ENCODE measurements at regions not wholly inside any gene's neighbourhood (a gene's known extent, or its start where the extent isn't known, plus 50 kb on each side); places are given as distances from the start of the nearest gene placed in this dataset.

DNA sequence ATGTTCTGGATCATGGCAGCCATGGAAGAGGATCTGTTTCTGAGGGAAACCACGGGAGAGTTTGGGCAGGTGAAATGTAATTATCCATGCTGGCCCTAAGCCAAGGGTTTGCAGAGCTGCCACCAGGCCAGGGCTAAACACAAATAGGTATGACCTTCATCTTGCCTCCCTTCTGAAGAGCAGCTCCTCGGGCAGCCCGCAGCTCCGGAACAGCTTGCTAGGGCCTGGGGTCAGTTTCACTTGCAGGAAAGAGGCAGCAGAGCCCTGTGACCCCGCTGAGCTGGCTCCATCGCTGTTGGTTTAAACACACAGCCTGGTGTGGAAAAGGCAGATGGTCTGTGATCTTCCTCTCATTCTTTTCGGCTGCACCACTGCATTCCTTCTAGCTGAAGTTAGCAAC is 141.4 kb downstream of the TMEM38B start (continued):
- TF ChIP-seq, protein P1, sequence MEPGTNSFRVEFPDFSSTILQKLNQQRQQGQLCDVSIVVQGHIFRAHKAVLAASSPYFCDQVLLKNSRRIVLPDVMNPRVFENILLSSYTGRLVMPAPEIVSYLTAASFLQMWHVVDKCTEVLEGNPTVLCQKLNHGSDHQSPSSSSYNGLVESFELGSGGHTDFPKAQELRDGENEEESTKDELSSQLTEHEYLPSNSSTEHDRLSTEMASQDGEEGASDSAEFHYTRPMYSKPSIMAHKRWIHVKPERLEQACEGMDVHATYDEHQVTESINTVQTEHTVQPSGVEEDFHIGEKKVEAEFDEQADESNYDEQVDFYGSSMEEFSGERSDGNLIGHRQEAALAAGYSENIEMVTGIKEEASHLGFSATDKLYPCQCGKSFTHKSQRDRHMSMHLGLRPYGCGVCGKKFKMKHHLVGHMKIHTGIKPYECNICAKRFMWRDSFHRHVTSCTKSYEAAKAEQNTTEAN (CRISPR knock-in tag; IDR thresholded peaks at IDR 0.05) = no peak

DNA sequence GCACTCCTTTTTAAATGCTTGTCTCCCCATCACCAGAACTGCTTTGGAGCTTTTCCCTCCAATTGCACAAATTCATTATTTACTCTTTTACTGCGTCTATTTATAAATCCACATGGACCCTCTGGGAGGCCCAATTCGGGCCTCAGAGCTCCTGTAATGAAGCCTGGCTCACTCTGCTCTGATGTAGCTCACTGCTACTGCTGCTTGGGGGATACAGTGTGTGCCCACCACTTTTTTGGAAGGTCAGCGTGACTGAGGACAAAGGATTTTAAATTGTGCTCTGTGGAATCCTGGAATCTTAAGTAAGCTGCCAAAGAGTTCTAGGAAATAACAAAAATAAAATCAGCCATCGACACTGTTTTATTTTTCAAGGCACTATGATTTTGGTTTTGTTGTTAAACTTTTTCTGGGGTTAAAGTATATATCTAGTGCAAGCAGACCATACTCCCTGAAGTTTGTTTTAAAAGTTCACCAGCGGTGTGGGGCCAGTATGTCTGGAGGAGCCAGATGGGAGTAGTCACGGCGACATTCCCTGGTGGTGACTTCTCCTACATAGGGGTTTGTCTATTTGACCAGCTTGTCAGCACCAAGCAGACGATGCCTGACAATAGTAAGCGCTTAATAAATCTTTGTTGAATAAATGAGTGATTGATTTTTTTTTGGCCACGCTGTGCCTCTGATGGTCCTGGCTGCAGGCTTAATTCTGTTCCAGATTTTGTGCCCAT is 142.8 kb downstream of the TMEM38B start:
- H3K4me1 Mint-ChIP-seq = peaks cover 29% of the 10 kb centered on the region
- H3K4me3 Mint-ChIP-seq = no peak overlapping the region
- no peak overlapping the region for H3K27ac Mint-ChIP-seq
- no peak for DNase-seq (ENCODE audit: low spot score)
- no peaks in the 10 kb centered on the region for H3K27me3 Mint-ChIP-seq (ENCODE audit: low read depth)
- no peaks in the 10 kb centered on the region for H3K36me3 Mint-ChIP-seq
- ATAC-seq = no peak; the same call in 1 of the 2 replicates
- TF ChIP-seq RORB (CRISPR knock-in tag; IDR thresholded peaks at IDR 0.05) (no peak), TP53 (CRISPR knock-in tag; IDR thresholded peaks at IDR 0.05) (no peak), NFE2L1 (CRISPR knock-in tag; IDR thresholded peaks at IDR 0.05) (no peak), JUN (CRISPR knock-in tag; IDR thresholded peaks at IDR 0.05) (no peak), ETV6 (CRISPR knock-in tag; IDR thresholded peaks at IDR 0.05) (no peak), TEAD4 (CRISPR knock-in tag; IDR thresholded peaks at IDR 0.05) (no peak), ESRRA (CRISPR knock-in tag; IDR thresholded peaks at IDR 0.05; ENCODE audit: borderline replicate concordance) (no peak), ZNF232 (CRISPR knock-in tag; IDR thresholded peaks at IDR 0.05) (no peak), NFATC4 (CRISPR knock-in tag; IDR thresholded peaks at IDR 0.05) (no peak)
- TF ChIP-seq, protein P2, sequence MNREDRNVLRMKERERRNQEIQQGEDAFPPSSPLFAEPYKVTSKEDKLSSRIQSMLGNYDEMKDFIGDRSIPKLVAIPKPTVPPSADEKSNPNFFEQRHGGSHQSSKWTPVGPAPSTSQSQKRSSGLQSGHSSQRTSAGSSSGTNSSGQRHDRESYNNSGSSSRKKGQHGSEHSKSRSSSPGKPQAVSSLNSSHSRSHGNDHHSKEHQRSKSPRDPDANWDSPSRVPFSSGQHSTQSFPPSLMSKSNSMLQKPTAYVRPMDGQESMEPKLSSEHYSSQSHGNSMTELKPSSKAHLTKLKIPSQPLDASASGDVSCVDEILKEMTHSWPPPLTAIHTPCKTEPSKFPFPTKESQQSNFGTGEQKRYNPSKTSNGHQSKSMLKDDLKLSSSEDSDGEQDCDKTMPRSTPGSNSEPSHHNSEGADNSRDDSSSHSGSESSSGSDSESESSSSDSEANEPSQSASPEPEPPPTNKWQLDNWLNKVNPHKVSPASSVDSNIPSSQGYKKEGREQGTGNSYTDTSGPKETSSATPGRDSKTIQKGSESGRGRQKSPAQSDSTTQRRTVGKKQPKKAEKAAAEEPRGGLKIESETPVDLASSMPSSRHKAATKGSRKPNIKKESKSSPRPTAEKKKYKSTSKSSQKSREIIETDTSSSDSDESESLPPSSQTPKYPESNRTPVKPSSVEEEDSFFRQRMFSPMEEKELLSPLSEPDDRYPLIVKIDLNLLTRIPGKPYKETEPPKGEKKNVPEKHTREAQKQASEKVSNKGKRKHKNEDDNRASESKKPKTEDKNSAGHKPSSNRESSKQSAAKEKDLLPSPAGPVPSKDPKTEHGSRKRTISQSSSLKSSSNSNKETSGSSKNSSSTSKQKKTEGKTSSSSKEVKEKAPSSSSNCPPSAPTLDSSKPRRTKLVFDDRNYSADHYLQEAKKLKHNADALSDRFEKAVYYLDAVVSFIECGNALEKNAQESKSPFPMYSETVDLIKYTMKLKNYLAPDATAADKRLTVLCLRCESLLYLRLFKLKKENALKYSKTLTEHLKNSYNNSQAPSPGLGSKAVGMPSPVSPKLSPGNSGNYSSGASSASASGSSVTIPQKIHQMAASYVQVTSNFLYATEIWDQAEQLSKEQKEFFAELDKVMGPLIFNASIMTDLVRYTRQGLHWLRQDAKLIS (CRISPR knock-in tag; IDR thresholded peaks at IDR 0.05; ENCODE audit: borderline replicate concordance) = no peak
- TF ChIP-seq, protein P3, sequence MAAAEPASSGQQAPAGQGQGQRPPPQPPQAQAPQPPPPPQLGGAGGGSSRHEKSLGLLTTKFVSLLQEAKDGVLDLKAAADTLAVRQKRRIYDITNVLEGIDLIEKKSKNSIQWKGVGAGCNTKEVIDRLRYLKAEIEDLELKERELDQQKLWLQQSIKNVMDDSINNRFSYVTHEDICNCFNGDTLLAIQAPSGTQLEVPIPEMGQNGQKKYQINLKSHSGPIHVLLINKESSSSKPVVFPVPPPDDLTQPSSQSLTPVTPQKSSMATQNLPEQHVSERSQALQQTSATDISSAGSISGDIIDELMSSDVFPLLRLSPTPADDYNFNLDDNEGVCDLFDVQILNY (CRISPR knock-in tag; IDR thresholded peaks at IDR 0.05) = no peak
- TF ChIP-seq, protein P4, sequence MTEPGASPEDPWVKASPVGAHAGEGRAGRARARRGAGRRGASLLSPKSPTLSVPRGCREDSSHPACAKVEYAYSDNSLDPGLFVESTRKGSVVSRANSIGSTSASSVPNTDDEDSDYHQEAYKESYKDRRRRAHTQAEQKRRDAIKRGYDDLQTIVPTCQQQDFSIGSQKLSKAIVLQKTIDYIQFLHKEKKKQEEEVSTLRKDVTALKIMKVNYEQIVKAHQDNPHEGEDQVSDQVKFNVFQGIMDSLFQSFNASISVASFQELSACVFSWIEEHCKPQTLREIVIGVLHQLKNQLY (CRISPR knock-in tag; IDR thresholded peaks at IDR 0.05) = no peak
- TF ChIP-seq, protein P5, sequence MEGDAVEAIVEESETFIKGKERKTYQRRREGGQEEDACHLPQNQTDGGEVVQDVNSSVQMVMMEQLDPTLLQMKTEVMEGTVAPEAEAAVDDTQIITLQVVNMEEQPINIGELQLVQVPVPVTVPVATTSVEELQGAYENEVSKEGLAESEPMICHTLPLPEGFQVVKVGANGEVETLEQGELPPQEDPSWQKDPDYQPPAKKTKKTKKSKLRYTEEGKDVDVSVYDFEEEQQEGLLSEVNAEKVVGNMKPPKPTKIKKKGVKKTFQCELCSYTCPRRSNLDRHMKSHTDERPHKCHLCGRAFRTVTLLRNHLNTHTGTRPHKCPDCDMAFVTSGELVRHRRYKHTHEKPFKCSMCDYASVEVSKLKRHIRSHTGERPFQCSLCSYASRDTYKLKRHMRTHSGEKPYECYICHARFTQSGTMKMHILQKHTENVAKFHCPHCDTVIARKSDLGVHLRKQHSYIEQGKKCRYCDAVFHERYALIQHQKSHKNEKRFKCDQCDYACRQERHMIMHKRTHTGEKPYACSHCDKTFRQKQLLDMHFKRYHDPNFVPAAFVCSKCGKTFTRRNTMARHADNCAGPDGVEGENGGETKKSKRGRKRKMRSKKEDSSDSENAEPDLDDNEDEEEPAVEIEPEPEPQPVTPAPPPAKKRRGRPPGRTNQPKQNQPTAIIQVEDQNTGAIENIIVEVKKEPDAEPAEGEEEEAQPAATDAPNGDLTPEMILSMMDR (IDR thresholded peaks at IDR 0.05) = no peak
- TF ChIP-seq, protein P6, sequence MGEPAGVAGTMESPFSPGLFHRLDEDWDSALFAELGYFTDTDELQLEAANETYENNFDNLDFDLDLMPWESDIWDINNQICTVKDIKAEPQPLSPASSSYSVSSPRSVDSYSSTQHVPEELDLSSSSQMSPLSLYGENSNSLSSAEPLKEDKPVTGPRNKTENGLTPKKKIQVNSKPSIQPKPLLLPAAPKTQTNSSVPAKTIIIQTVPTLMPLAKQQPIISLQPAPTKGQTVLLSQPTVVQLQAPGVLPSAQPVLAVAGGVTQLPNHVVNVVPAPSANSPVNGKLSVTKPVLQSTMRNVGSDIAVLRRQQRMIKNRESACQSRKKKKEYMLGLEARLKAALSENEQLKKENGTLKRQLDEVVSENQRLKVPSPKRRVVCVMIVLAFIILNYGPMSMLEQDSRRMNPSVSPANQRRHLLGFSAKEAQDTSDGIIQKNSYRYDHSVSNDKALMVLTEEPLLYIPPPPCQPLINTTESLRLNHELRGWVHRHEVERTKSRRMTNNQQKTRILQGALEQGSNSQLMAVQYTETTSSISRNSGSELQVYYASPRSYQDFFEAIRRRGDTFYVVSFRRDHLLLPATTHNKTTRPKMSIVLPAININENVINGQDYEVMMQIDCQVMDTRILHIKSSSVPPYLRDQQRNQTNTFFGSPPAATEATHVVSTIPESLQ (CRISPR knock-in tag; IDR thresholded peaks at IDR 0.05) = no peak
- TF ChIP-seq, protein P1 (CRISPR knock-in tag; IDR thresholded peaks at IDR 0.05) = no peak
- TF ChIP-seq, protein P7, sequence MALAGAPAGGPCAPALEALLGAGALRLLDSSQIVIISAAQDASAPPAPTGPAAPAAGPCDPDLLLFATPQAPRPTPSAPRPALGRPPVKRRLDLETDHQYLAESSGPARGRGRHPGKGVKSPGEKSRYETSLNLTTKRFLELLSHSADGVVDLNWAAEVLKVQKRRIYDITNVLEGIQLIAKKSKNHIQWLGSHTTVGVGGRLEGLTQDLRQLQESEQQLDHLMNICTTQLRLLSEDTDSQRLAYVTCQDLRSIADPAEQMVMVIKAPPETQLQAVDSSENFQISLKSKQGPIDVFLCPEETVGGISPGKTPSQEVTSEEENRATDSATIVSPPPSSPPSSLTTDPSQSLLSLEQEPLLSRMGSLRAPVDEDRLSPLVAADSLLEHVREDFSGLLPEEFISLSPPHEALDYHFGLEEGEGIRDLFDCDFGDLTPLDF (CRISPR knock-in tag; IDR thresholded peaks at IDR 0.05) = no peak
- TF ChIP-seq, protein P8, sequence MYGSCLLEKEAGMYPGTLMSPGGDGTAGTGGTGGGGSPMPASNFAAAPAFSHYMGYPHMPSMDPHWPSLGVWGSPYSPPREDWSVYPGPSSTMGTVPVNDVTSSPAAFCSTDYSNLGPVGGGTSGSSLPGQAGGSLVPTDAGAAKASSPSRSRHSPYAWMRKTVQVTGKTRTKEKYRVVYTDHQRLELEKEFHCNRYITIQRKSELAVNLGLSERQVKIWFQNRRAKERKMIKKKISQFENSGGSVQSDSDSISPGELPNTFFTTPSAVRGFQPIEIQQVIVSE (CRISPR knock-in tag; IDR thresholded peaks at IDR 0.05; ENCODE audit: borderline replicate concordance) = no peak
- TF ChIP-seq, protein P9, sequence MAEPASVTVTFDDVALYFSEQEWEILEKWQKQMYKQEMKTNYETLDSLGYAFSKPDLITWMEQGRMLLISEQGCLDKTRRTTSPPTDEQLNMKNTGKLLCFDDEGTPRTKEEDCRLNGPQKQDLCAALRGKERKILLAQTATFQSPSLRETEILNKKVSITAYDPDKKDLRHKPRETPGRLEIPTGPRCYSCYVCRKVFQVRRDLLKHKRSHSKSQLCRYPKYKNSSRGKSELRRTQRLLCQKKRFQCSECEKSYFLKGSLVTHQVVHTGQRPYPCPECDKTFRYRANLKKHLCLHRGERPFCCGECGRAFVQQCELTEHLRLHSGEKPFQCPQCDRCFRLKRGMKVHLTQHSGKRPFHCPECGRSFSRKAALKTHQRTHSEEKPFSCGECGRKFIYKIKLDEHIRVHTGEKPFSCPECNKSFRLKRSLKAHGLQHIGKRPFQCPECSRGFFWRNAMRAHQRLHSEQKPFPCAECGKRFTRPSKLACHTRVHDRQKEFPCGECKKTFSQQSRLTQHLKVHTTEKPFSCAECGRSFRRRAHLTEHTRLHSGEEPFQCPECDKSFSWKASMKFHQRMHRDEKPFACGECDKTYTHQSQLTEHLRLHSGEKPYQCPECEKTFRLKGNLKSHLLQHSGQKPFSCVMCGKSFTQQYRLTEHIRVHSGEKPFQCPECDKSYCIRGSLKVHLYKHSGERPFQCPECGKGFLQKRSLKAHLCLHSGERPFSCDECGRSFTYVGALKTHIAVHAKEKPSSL (CRISPR knock-in tag; conservative IDR thresholded peaks at IDR 0.05) = no peak
- CTCF ChIA-PET = interaction anchor here (2.9 kb wide), 1 partner anchor 44 kb away, joined by 16 read pairs; no protein-coding TSS in a partner anchor
- POLR2A ChIA-PET = no interaction called here
- H3K9me3 Mint-ChIP-seq = no peaks in the 10 kb centered on the region

All from WTC11 (cell line).